ENCODE measurements at regions not wholly inside any gene's neighbourhood (a gene's known extent, or its start where the extent isn't known, plus 50 kb on each side); places are given as distances from the start of the nearest gene placed in this dataset.

- Histone ChIP-seq H3K9ac (ENCODE audit: low read length) (no peak overlapping the region), H3K9me3 (ENCODE audit: low read length) (no peaks in the 10 kb centered on the region), H3K9me2 (ENCODE audit: insufficient read depth, low read length) (no peaks in the 10 kb centered on the region), H3K4me2 (ENCODE audit: low read length) (no peak overlapping the region), H3K4me3 (ENCODE audit: low read length) (no peak overlapping the region), H4K20me1 (ENCODE audit: insufficient read depth) (no peaks in the 10 kb centered on the region), H3K36me3 (ENCODE audit: insufficient read depth, low read length) (no peaks in the 10 kb centered on the region), H3F3A (ENCODE audit: insufficient read depth, low read length, poor library complexity, severe bottlenecking) (no peaks in the 10 kb centered on the region), H3K27ac (ENCODE audit: low read length) (no peak overlapping the region), H2AFZ (ENCODE audit: low read depth, low read length) (no peak overlapping the region), H3K79me2 (replicated peaks; ENCODE audit: insufficient read depth, low read length) (no peaks in the 10 kb centered on the region), H3K27me3 (ENCODE audit: insufficient read depth, low read depth, low read length) (no peaks in the 10 kb centered on the region)
- TF ChIP-seq, protein P1, sequence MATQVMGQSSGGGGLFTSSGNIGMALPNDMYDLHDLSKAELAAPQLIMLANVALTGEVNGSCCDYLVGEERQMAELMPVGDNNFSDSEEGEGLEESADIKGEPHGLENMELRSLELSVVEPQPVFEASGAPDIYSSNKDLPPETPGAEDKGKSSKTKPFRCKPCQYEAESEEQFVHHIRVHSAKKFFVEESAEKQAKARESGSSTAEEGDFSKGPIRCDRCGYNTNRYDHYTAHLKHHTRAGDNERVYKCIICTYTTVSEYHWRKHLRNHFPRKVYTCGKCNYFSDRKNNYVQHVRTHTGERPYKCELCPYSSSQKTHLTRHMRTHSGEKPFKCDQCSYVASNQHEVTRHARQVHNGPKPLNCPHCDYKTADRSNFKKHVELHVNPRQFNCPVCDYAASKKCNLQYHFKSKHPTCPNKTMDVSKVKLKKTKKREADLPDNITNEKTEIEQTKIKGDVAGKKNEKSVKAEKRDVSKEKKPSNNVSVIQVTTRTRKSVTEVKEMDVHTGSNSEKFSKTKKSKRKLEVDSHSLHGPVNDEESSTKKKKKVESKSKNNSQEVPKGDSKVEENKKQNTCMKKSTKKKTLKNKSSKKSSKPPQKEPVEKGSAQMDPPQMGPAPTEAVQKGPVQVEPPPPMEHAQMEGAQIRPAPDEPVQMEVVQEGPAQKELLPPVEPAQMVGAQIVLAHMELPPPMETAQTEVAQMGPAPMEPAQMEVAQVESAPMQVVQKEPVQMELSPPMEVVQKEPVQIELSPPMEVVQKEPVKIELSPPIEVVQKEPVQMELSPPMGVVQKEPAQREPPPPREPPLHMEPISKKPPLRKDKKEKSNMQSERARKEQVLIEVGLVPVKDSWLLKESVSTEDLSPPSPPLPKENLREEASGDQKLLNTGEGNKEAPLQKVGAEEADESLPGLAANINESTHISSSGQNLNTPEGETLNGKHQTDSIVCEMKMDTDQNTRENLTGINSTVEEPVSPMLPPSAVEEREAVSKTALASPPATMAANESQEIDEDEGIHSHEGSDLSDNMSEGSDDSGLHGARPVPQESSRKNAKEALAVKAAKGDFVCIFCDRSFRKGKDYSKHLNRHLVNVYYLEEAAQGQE (IDR thresholded peaks at IDR 0.05; ENCODE audit: borderline replicate concordance): no peak
- TF ChIP-seq EZH2 (IDR thresholded peaks at IDR 0.05; ENCODE audit: borderline replicate concordance, insufficient read depth, low read length, poor library complexity, severe bottlenecking): no peak
- no peak for TF ChIP-seq RAD21 (conservative IDR thresholded peaks at IDR 0.05)
- TF ChIP-seq CTCF (IDR thresholded peaks at IDR 0.05; ENCODE audit: poor library complexity, severe bottlenecking): no peak
- TF ChIP-seq TAF1 (IDR thresholded peaks at IDR 0.05; ENCODE audit: low read depth): no peak
- TF ChIP-seq POLR2AphosphoS5 (IDR thresholded peaks at IDR 0.05): no peak
- TF ChIP-seq SMC3 (conservative IDR thresholded peaks at IDR 0.05; ENCODE audit: poor library complexity): no peak
- TF ChIP-seq MXI1 (conservative IDR thresholded peaks at IDR 0.05; ENCODE audit: poor library complexity, severe bottlenecking): no peak
- no peak for TF ChIP-seq EP300 (conservative IDR thresholded peaks at IDR 0.05; ENCODE audit: poor library complexity, severe bottlenecking)
Measured at GRCh38 chr2:17441055-17441771, 77.0 kb downstream of the RAD51AP2 start.

DNA sequence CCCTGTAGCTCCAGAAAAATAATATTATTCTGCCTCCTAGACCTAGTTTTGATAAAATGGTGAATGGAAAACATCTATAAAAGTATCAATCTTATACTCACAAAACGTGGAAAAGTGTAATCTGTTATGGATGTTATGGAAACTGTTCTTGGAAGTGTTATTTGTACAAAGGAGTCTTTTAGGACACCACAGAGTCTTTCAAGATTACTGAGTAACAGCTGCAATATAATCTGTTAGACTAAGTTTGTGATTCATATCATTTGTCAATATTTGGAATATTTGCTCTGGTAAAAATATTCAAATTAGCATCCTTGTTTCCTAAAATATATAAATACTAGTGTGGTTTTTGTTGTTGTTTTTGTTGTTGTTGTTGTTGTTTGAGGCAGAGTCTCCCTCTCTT is 87.9 kb downstream of the RAD51AP2 start:
- H3K9me3 ChIP-seq (ENCODE audit: low read length): no peaks in the 10 kb centered on the region
- no peak overlapping the region for H3K27ac ChIP-seq (ENCODE audit: low read length)
- no peak overlapping the region for H3K4me2 ChIP-seq (ENCODE audit: low read length)
- no peak overlapping the region for H3K9ac ChIP-seq (ENCODE audit: low read length)
- H3K9me2 ChIP-seq (ENCODE audit: insufficient read depth, low read length): no peaks in the 10 kb centered on the region
- H3K27me3 ChIP-seq (ENCODE audit: insufficient read depth, low read depth, low read length): no peaks in the 10 kb centered on the region
- TF ChIP-seq CTCF (IDR thresholded peaks at IDR 0.05; ENCODE audit: poor library complexity, severe bottlenecking): no peak
- TF ChIP-seq, protein P1 (IDR thresholded peaks at IDR 0.05; ENCODE audit: borderline replicate concordance): no peak
- no peak for TF ChIP-seq TAF1 (IDR thresholded peaks at IDR 0.05; ENCODE audit: low read depth)
- no peak for TF ChIP-seq POLR2AphosphoS5 (IDR thresholded peaks at IDR 0.05)
- TF ChIP-seq SMC3 (conservative IDR thresholded peaks at IDR 0.05; ENCODE audit: poor library complexity): no peak
- TF ChIP-seq RAD21 (conservative IDR thresholded peaks at IDR 0.05): no peak
- no peak for TF ChIP-seq MXI1 (conservative IDR thresholded peaks at IDR 0.05; ENCODE audit: poor library complexity, severe bottlenecking)
- TF ChIP-seq EZH2 (IDR thresholded peaks at IDR 0.05; ENCODE audit: borderline replicate concordance, insufficient read depth, low read length, poor library complexity, severe bottlenecking): no peak
- no peak for TF ChIP-seq EP300 (conservative IDR thresholded peaks at IDR 0.05; ENCODE audit: poor library complexity, severe bottlenecking)
- no peaks in the 10 kb centered on the region for H3F3A ChIP-seq (ENCODE audit: insufficient read depth, low read length, poor library complexity, severe bottlenecking)
- H3K79me2 ChIP-seq (replicated peaks; ENCODE audit: insufficient read depth, low read length): no peaks in the 10 kb centered on the region
- H2AFZ ChIP-seq (ENCODE audit: low read depth, low read length): no peak overlapping the region
- H4K20me1 ChIP-seq (ENCODE audit: insufficient read depth): no peaks in the 10 kb centered on the region
- H3K36me3 ChIP-seq (ENCODE audit: insufficient read depth, low read length): no peaks in the 10 kb centered on the region
- no peak overlapping the region for H3K4me3 ChIP-seq (ENCODE audit: low read length)

All from neural cell (in vitro differentiated cells).